KMS-11 (cell line): ENCODE measurements at regions not wholly inside any gene's neighbourhood (a gene's known extent, or its start where the extent isn't known, plus 50 kb on each side); places are given as distances from the start of the nearest gene placed in this dataset.
"Not testable (repeated sequence)": the region's sequence is repeated elsewhere in the genome, so short reads cannot be mapped to it uniquely, and the experiment has no call there.

Source experiments
- H2AFZ ChIP-seq: fragments of 200-600 bp; sonication (generic); 2 replicates; pipeline ENCODE4 v1.6.1; 2016; ENCODE audit warnings: antibody characterized with exemption, mixed run types, low read depth
- H3K27ac ChIP-seq: fragments of 200-600 bp; sonication (generic); 2 replicates; pipeline ENCODE4 v1.6.1; 2016; ENCODE audit warnings: mild to moderate bottlenecking, mixed run types
- H3K27me3 ChIP-seq: fragments of 200-600 bp; sonication (generic); 2 replicates; pipeline ENCODE4 v1.6.1; 2017; ENCODE audit warnings: mild to moderate bottlenecking, low read depth, mixed run types, moderate library complexity; ENCODE audit not compliant: insufficient read depth
- H3K36me3 ChIP-seq: fragments of 200-600 bp; sonication (generic); 2 replicates; pipeline ENCODE4 v1.6.1; 2017; ENCODE audit warnings: mild to moderate bottlenecking, mixed run types; ENCODE audit not compliant: insufficient read depth
- H3K4me1 ChIP-seq: fragments of 200-600 bp; sonication (generic); 2 replicates; pipeline ENCODE4 v1.6.1; 2016; ENCODE audit warnings: mild to moderate bottlenecking, low read depth, mixed run types; ENCODE audit not compliant: poor library complexity, severe bottlenecking
- H3K4me2 ChIP-seq: fragments of 200-600 bp; sonication (generic); 2 replicates; pipeline ENCODE4 v1.7.0; 2016; ENCODE audit warnings: mild to moderate bottlenecking, mixed run types
- H3K4me3 ChIP-seq: fragments of 200-600 bp; sonication (generic); IDR thresholded peaks from 2 replicates; pipeline ENCODE4 v1.6.1; 2017; ENCODE audit warnings: low read depth, low read length, mixed read lengths; ENCODE audit not compliant: insufficient read depth
- H3K79me2 ChIP-seq: fragments of 200-600 bp; sonication (generic); 2 replicates; pipeline ENCODE4 v1.6.1; 2016; ENCODE audit warnings: low read depth, mixed run types; ENCODE audit not compliant: insufficient read depth
- H3K9ac ChIP-seq: fragments of 200-600 bp; sonication (generic); 2 replicates; pipeline ENCODE4 v1.6.1; 2016; ENCODE audit warnings: mild to moderate bottlenecking, mixed run types
- H4K20me1 ChIP-seq: fragments of 200-600 bp; sonication (generic); 2 replicates; pipeline ENCODE4 v1.6.1; 2016; ENCODE audit warnings: mild to moderate bottlenecking, mixed run types; ENCODE audit not compliant: insufficient read depth
- CTCF ChIP-seq: fragments of 200-600 bp; sonication (generic); conservative IDR thresholded peaks from 2 replicates; pipeline ENCODE4 v1.6.1; 2017; ENCODE audit warnings: low read depth, mild to moderate bottlenecking, antibody characterized with exemption, low read length, moderate library complexity, mixed read lengths

- no peaks in the 10 kb centered on the region for H3K36me3 ChIP-seq
- no peaks in the 10 kb centered on the region for H3K4me1 ChIP-seq
- no peaks in the 10 kb centered on the region for H4K20me1 ChIP-seq
- no peak for TF ChIP-seq CTCF
- no peak overlapping the region for H3K9ac ChIP-seq
- H3K27me3 ChIP-seq: no peaks in the 10 kb centered on the region
- no peak overlapping the region for H2AFZ ChIP-seq
- no peak overlapping the region for H3K4me3 ChIP-seq
- H3K27ac ChIP-seq: no peak overlapping the region
- H3K79me2 ChIP-seq: no peaks in the 10 kb centered on the region
- no peak overlapping the region for H3K4me2 ChIP-seq
Observed at GRCh38 chr13:22944378-22944777, 236.4 kb upstream of the SGCG start.

DNA sequence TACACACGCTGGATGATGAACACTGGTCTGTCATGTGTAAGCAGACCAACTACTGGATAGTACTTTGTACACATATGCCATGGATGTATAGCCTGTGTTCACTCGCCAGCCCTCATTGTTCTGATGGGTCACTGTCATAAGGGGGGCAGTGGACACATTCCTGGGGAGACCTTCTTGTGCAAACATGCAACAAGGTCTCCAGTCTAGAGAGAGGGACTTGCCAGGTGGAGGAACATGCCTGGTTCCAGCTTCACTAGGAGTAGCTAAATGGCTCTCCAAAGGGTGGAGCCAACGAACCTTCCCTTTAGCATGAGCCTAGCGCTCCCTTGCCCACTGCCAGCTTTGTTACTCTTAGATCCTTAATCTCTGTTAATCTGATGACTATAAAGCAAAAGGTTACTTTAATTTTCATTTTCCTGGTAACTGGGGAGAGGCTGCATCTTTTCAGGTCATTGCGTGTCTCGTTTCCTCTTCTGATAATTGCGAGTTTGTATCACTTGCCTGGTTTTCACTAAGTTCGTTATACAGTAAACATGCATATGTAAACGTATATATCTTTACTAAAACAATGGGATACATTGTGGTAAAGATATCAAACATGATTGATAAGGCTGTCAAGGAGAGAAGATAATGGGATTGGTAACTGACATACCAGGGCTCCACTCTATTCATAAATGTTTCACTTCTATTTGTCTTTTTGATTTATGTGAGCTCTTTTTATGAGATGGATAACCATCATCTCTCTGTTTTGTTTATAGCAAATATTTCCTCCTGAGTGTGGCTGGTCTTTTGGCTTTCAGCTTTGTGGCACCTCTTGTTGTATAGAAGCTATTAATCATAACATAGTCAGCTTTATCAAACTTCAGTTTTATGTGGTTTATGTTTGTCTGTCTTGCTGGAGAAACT lies 235.2 kb upstream of the SGCG start:
- no peak overlapping the region for H3K4me3 ChIP-seq
- H3K27me3 ChIP-seq: no peaks in the 10 kb centered on the region
- no peaks in the 10 kb centered on the region for H3K4me1 ChIP-seq
- no peak overlapping the region for H2AFZ ChIP-seq
- no peak overlapping the region for H3K9ac ChIP-seq
- no peaks in the 10 kb centered on the region for H3K36me3 ChIP-seq
- no peaks in the 10 kb centered on the region for H3K79me2 ChIP-seq
- H4K20me1 ChIP-seq: no peaks in the 10 kb centered on the region
- no peak overlapping the region for H3K4me2 ChIP-seq
- no peak overlapping the region for H3K27ac ChIP-seq
- no peak for TF ChIP-seq CTCF

DNA sequence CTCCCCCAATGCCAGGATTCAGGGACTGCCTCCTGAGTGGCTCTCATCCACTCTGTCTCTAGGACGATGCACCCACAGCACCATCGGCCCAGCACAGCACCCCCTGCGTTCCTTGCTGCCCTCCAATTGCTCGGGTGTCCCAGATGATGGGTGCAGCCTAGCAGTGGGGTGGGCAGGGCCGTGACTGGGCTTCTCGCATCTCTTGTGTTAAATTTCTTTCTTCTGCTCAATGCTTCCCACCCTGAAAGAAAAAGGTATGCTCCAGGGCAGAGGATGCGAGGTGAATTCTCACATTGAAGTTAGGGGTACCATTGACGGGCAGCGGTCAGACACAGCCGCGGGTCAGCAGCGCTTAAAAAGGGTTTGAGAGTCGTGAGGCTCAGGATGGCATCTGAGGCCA lies 232.4 kb upstream of the SGCG start:
- no peak overlapping the region for H3K27ac ChIP-seq
- no peak overlapping the region for H3K4me2 ChIP-seq
- TF ChIP-seq CTCF: no peak
- no peak overlapping the region for H3K9ac ChIP-seq
- no peaks in the 10 kb centered on the region for H3K36me3 ChIP-seq
- H2AFZ ChIP-seq: no peak overlapping the region
- no peaks in the 10 kb centered on the region for H4K20me1 ChIP-seq
- H3K4me1 ChIP-seq: no peaks in the 10 kb centered on the region
- no peak overlapping the region for H3K4me3 ChIP-seq
- H3K27me3 ChIP-seq: no peaks in the 10 kb centered on the region
- H3K79me2 ChIP-seq: no peaks in the 10 kb centered on the region

- H3K9ac ChIP-seq, H3K27me3 ChIP-seq, H4K20me1 ChIP-seq, H3K4me1 ChIP-seq, H3K4me2 ChIP-seq, H3K27ac ChIP-seq, H2AFZ ChIP-seq, H3K79me2 ChIP-seq, H3K4me3 ChIP-seq, H3K36me3 ChIP-seq: not testable (repeated sequence)
Observed at GRCh38 chr13:22952018-22952417, 228.8 kb upstream of the SGCG start.

DNA sequence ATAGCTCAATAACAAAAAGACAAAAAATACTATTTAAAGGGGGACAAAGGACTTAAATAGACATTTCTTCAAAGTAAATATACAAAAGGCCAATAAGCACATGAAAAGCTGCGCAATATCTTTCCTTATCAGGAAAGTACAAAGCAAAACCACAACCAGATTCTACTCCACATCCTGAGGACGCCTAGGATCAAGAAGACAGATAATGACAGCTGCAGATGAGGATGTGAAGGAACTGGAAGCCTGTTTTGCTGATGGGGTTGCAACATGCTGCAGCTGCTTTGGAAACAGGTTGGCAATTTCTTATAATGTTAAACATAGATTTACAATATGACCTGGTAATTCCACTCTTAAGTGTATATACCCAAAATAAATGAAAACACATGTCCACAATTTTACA lies 225.6 kb upstream of the SGCG start:
- H3K4me1 ChIP-seq, H3K27ac ChIP-seq, H3K4me3 ChIP-seq, H2AFZ ChIP-seq, H3K27me3 ChIP-seq, H3K36me3 ChIP-seq, H3K9ac ChIP-seq, H4K20me1 ChIP-seq, H3K4me2 ChIP-seq, H3K79me2 ChIP-seq: not testable (repeated sequence)

GRCh38 chr13:22956456-22957115 lies 224.2 kb upstream of the SGCG start:
- H3K79me2 ChIP-seq, H3K4me2 ChIP-seq, H3K36me3 ChIP-seq, H3K9ac ChIP-seq, H3K27me3 ChIP-seq, H2AFZ ChIP-seq, H4K20me1 ChIP-seq, H3K4me3 ChIP-seq, H3K4me1 ChIP-seq, H3K27ac ChIP-seq: not testable (repeated sequence)

DNA sequence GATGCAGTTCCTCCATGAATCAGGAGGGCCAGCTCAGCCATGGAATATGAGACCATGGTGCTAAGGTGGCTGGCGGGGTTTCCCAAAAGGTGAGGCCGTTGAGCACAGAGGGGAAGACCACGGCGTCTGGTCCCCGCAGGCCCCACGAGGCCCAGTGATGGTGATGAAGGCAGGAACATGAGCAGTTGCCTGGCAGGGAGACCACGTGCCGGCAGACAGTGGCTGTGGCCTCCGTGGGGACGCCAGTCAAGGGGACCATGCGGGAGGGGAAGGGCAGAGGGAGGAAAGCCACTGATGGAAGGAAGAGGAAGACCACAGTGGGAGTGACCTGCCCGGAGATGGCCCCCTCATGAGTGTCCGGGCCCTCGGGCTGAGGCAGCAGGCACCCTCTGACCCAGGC lies 220.9 kb upstream of the SGCG start:
- not testable (repeated sequence) for H3K36me3 ChIP-seq, H3K9ac ChIP-seq, H2AFZ ChIP-seq, H3K4me1 ChIP-seq, H3K4me3 ChIP-seq, H3K27ac ChIP-seq, H4K20me1 ChIP-seq, H3K4me2 ChIP-seq, H3K79me2 ChIP-seq, H3K27me3 ChIP-seq
